HFF-Myc (cell line): ENCODE measurements at regions not wholly inside any gene's neighbourhood (a gene's known extent, or its start where the extent isn't known, plus 50 kb on each side); places are given as distances from the start of the nearest gene placed in this dataset.

Experiments
- DNase-seq: peaks from one replicate; pipeline ENCODE4 v3.0.0-alpha.2; 2011; ENCODE audit warnings: low read depth; ENCODE audit errors: extremely low read depth
- H3K4me3 ChIP-seq: replicated peaks from 2 replicates; pipeline ENCODE4 v1.5.1; 2011; ENCODE audit warnings: low read depth, mild to moderate bottlenecking, control low read depth, low read length
- CTCF ChIP-seq: IDR thresholded peaks from 2 replicates; pipeline ENCODE4 v1.5.1; 2012; ENCODE audit warnings: mild to moderate bottlenecking, low read depth, low read length, control low read depth; ENCODE audit errors: missing control alignments

- H3K4me3 ChIP-seq = no peak overlapping the region
- no peak for DNase-seq
- no peak for TF ChIP-seq CTCF
Observed at GRCh38 chr3:25365636-25366035, 62.4 kb upstream of the RARB start.

DNA sequence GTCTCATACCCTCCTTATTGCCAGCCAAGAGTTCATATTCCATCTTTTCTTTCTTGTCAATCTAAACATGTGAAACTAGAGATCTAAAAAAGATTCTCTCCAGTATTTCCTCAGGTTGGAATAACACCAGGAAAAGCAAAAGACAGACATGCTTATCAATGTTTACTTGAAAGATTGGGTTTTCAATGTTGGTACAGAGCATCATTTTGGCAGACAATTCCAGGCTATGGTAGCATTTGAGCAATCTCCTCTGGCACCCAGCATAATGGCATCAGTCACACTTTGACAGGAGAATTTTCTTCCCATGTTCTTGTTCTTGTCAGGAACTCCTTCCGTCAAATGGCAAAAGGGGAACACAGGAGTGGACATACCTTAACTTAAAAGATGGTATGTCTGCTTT is 61.0 kb upstream of the RARB start:
- H3K4me3 ChIP-seq = no peak overlapping the region
- no peak for DNase-seq
- TF ChIP-seq CTCF = no peak

- no peak for DNase-seq
- H3K4me3 ChIP-seq = no peak overlapping the region
- no peak for TF ChIP-seq CTCF
Observed at GRCh38 chr3:25372167-25372566, 55.9 kb upstream of the RARB start.

GRCh38 chr3:25376340-25376739 is 51.7 kb upstream of the RARB start:
- TF ChIP-seq CTCF = no peak
- no peak for DNase-seq
- no peak overlapping the region for H3K4me3 ChIP-seq

DNA sequence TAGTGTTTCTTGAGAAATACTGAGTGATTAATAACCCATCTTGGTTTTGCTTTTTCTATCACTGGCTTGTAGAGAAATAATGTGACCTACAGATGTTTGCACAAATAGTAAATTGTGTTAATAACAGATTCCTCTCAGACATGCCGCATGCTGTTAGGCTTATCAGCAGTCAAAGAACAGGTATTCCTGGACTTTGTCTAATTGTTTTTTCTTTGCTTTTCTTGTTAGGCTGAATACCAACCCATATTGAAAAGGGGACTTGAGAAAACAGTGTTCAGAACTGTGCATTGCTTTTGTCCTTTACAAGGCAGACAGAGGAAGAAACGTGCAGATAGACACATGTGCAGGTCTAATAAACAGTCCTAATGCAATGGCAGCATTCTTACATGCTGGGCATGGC is 51.0 kb upstream of the RARB start:
- no peak overlapping the region for H3K4me3 ChIP-seq
- TF ChIP-seq CTCF = no peak

More for the DNA sequence above, 51.0 kb upstream of the RARB start:
- DNase-seq = no peak
